Fibroblast of lung (primary cell): ENCODE measurements at regions not wholly inside any gene's neighbourhood (a gene's known extent, or its start where the extent isn't known, plus 50 kb on each side); places are given as distances from the start of the nearest gene placed in this dataset.
"Not testable (repeated sequence)": the region's sequence is repeated elsewhere in the genome, so short reads cannot be mapped to it uniquely, and the experiment has no call there.

Experiments
- DNase-seq, 2 donors: peaks; one replicate each; pipeline versions ENCODE4 v3.0.0 to v3.0.0-alpha.2; 2010; ENCODE audit warnings: low read depth in 2 of 2
- H2AFZ ChIP-seq: 2 replicates; pipeline ENCODE4 v1.5.1; 2012; ENCODE audit warnings: low read length, control low read depth, inconsistent platforms
- H3K27ac ChIP-seq: 2 replicates; pipeline ENCODE4 v1.5.1; 2011; ENCODE audit warnings: low read length, control low read depth; ENCODE audit not compliant: insufficient read depth
- H3K27me3 ChIP-seq: 2 replicates; pipeline ENCODE4 v1.5.1; 2011; ENCODE audit warnings: mild to moderate bottlenecking, low read length; ENCODE audit not compliant: control insufficient read depth, insufficient read depth
- H3K36me3 ChIP-seq: 2 replicates; pipeline ENCODE4 v1.5.1; 2011; ENCODE audit warnings: low read length; ENCODE audit not compliant: control insufficient read depth, insufficient read depth
- H3K4me1 ChIP-seq: 2 replicates; pipeline ENCODE4 v1.5.1; 2011; ENCODE audit warnings: low read length; ENCODE audit not compliant: control insufficient read depth, insufficient read depth; ENCODE audit errors: extremely low read depth
- H3K4me2 ChIP-seq: 2 replicates; pipeline ENCODE4 v1.5.1; 2011; ENCODE audit warnings: low read length, control low read depth; ENCODE audit not compliant: insufficient read depth; ENCODE audit errors: extremely low read depth
- H3K4me3 ChIP-seq, 4 experiments: fragments of 200-600 bp in 1 of 4; sonication (generic) in 1 of 4; replicated peaks in 1 of 4; 2 replicates each; pipeline ENCODE4 v1.5.1; 2011 to 2016; ENCODE audit warnings: low read length in 4 of 4, low read depth in 3 of 4, mild to moderate bottlenecking in 3 of 4, control low read depth in 2 of 4, inconsistent platforms in 1 of 4, mixed read lengths in 1 of 4; ENCODE audit not compliant: insufficient read depth in 1 of 4; ENCODE audit errors: control extremely low read depth in 1 of 4
- H3K79me2 ChIP-seq: 2 replicates; pipeline ENCODE4 v1.5.1; 2012; ENCODE audit warnings: mild to moderate bottlenecking, low read length, inconsistent platforms; ENCODE audit not compliant: control insufficient read depth, insufficient read depth
- H3K9ac ChIP-seq: 2 replicates; pipeline ENCODE4 v1.5.1; 2011; ENCODE audit warnings: mild to moderate bottlenecking, low read length, control low read depth; ENCODE audit not compliant: insufficient read depth
- H3K9me3 ChIP-seq: 2 replicates; pipeline ENCODE4 v1.5.1; 2012; ENCODE audit warnings: low read depth, low read length; ENCODE audit not compliant: control insufficient read depth, insufficient read depth
- H4K20me1 ChIP-seq: 2 replicates; pipeline ENCODE4 v1.5.1; 2011; ENCODE audit warnings: low read length; ENCODE audit not compliant: control insufficient read depth, insufficient read depth; ENCODE audit errors: extremely low read depth
- CTCF ChIP-seq, 2 donors: IDR thresholded peaks in 1 of 2; conservative IDR thresholded peaks in 1 of 2; 1 replicate in 1 of 2; 2 replicates in 1 of 2; pipeline ENCODE4 v1.5.1; 2011 to 2012; ENCODE audit warnings: low read length in 2 of 2, control low read depth in 1 of 2, inconsistent platforms in 1 of 2, low read depth in 1 of 2, mild to moderate bottlenecking in 1 of 2
- EZH2 ChIP-seq: IDR thresholded peaks from 2 replicates; pipeline ENCODE4 v1.5.1; 2012; ENCODE audit warnings: low read length, control low read depth, mild to moderate bottlenecking; ENCODE audit errors: missing control alignments

- Histone ChIP-seq H3K4me3 (no peak overlapping the region), H3K79me2 (no peaks in the 10 kb centered on the region), H3K4me1 (no peaks in the 10 kb centered on the region), H3K4me2 (no peak overlapping the region), H3K27ac (no peak overlapping the region), H2AFZ (no peak overlapping the region), H3K9ac (no peak overlapping the region), H4K20me1 (no peaks in the 10 kb centered on the region), H3K27me3 (no peaks in the 10 kb centered on the region), H3K9me3 (no peaks in the 10 kb centered on the region), H3K36me3 (no peaks in the 10 kb centered on the region)
- DNase-seq: no peak
- TF ChIP-seq CTCF (conservative IDR thresholded peaks at IDR 0.05 in 1 of 2, IDR thresholded peaks at IDR 0.05 in 1 of 2; ENCODE audit: low read depth in 1 of 2, low read length in 2 of 2): no peak
- TF ChIP-seq EZH2: no peak
These were observed 123.1 kb upstream of the CXorf66 start for GRCh38 chrX:140088438-140088837.

DNA sequence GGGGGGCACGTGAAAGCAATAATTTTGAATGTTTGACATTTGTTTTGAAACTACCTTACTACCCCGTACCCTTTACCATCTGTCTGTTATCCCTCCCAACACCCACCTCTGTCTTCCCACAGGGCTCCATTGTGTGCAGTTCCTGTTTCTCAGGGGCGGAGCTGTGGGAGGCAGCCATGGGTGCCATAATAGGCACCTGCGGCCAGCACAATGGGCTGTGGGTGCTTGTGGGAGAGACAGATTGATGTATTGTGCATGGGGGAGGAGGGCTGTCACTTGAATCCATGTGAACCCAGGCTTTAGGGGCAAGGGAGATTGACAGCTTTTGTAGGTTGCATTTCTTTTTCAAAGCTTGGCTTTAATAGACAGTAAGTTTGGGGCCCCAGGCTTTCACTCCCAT, 122.6 kb upstream of the CXorf66 start:
- H3K4me2 ChIP-seq: no peak overlapping the region
- H3K27ac ChIP-seq: no peak overlapping the region

DNA sequence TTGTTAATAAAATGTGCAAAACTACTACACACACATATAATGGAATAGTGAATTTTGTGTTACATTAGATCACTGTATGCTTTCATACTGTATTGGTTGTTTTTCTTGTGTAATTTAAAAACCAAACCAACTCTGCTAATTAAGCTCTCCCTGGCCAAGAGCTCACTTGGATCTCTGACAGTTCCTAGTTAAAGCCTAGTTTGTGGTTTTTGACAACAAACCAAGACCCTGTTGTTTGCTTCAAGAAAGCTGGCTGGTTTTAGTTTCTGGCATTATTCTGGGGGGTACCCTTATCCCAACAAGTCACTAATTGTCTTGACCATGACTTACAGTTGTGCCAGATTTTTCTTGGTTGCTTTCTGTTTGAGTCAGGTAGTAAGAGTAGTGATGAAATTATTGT, 121.4 kb upstream of the CXorf66 start:
- Histone ChIP-seq H4K20me1 (no peaks in the 10 kb centered on the region), H3K27me3 (no peaks in the 10 kb centered on the region), H3K27ac (no peak overlapping the region), H3K9me3 (no peaks in the 10 kb centered on the region), H3K36me3 (no peaks in the 10 kb centered on the region), H3K79me2 (no peaks in the 10 kb centered on the region), H3K9ac (no peak overlapping the region), H3K4me3 (no peak overlapping the region), H2AFZ (no peak overlapping the region), H3K4me2 (no peak overlapping the region), H3K4me1 (no peaks in the 10 kb centered on the region)
- no peak for DNase-seq
- TF ChIP-seq CTCF (conservative IDR thresholded peaks at IDR 0.05 in 1 of 2, IDR thresholded peaks at IDR 0.05 in 1 of 2; ENCODE audit: low read depth in 1 of 2, low read length in 2 of 2) (no peak), EZH2 (no peak)

More for the DNA sequence above, 122.6 kb upstream of the CXorf66 start:
- no peak for DNase-seq
- Histone ChIP-seq H3K4me1 (no peaks in the 10 kb centered on the region), H3K36me3 (no peaks in the 10 kb centered on the region), H4K20me1 (no peaks in the 10 kb centered on the region), H3K79me2 (no peaks in the 10 kb centered on the region), H2AFZ (no peak overlapping the region), H3K9ac (no peak overlapping the region), H3K4me3 (no peak overlapping the region), H3K27me3 (no peaks in the 10 kb centered on the region), H3K9me3 (no peaks in the 10 kb centered on the region)
- no peak for TF ChIP-seq EZH2
- no peak for TF ChIP-seq CTCF (conservative IDR thresholded peaks at IDR 0.05 in 1 of 2, IDR thresholded peaks at IDR 0.05 in 1 of 2; ENCODE audit: low read depth in 1 of 2, low read length in 2 of 2)

DNA sequence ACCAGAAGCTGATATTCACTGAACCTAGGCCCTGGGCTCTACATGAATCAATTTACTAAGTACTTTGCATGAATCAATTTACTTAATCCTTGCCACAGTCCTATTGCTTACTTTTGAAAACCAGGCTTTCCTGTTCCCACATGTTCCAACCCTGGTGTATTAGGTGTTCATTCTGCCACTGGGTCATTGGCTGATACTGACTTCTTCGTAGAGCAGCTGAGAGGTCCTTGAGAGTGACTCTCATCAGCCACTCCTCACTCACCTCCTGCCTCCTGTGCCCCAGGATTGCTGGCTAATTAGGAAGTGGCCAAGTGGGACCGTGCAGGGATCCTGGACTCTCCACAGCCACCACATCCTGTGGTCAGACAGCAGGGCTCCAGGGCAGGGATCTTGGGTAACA, 109.5 kb upstream of the CXorf66 start:
- not testable (repeated sequence) for H2AFZ ChIP-seq, H3K9ac ChIP-seq, H3K36me3 ChIP-seq, H4K20me1 ChIP-seq, H3K4me2 ChIP-seq, H3K4me1 ChIP-seq, H3K4me3 ChIP-seq, DNase-seq, H3K27me3 ChIP-seq, H3K27ac ChIP-seq, H3K79me2 ChIP-seq, H3K9me3 ChIP-seq
